COLO668 (cell line): ENCODE measurements at regions not wholly inside any gene's neighbourhood (a gene's known extent, or its start where the extent isn't known, plus 50 kb on each side); places are given as distances from the start of the nearest gene placed in this dataset.
"Not testable (repeated sequence)": the region's sequence is repeated elsewhere in the genome, so short reads cannot be mapped to it uniquely, and the experiment has no call there.

Experiments
- DNase-seq: peaks from one replicate; lab custom pipeline; 2025; ENCODE audit not compliant: unreplicated experiment; lab: John Stamatoyannopoulos, UW

DNA sequence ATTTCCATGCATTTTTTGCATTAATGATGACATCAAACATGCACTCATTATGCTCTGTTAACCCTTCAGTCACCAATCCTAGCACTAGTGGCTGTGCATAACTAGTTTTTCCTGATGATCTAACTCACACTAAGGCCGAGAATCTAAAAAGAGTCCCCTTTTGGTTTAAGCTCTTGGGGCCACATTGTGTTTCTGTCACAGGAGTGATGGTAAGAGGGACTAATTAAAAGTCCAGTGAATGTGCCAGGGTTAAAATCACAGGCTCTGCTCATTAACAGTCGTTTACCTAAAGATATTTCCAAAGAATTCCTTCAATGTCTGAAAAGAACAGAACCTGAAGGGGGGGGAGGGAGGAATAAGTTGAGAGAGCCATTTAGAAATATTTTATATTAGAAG, 359.0 kb upstream of the ANKRD30A start:
- no peak for DNase-seq

DNA sequence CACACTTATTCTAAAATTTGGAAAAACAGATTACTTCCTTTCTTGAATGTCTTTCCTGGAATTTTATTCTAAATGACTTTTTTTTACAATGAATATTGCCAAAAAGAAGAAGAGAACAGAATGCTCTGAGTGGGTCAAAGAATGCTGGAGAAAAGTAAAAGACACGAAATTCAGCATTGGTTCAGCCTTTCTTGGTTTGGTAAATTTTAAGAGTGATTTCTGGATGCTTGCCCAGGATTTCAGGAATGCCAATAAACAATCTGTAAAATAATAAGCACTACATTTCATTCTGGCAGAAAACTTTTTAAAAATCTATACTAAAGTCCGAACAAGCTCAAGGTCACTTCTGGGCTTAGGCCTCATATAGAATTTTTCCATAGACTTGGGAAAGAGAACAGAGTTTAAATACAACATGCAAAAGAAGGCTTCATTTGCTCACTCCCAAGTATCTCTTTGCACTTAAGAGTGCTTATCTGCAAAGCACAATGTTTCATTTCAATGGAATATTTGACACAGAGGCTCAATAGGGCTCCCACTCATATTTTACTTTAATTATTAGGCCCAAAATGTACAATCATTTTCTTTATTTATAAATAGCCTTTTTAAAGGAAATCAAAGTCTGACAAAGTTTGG, 359.5 kb upstream of the ANKRD30A start:
- no peak for DNase-seq

DNA sequence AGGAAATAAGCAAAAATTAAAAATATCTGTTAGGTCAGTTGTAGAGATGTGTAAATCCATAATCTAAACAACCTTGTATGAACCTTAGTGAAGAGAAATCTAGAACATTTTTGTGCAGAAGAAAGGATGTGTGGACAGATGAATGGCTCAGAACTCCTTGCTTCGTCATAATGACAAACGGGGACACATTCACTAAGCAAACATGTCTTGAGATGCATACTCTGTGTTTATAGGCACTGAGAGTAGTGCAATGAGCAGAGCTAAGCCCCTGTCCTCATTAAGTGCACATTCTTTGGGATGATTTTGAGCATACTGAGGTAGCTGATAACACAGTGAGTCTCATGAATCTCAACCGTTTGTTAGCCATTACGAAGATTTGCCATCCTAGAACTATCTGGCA, 360.6 kb upstream of the ANKRD30A start:
- no peak for DNase-seq

DNA sequence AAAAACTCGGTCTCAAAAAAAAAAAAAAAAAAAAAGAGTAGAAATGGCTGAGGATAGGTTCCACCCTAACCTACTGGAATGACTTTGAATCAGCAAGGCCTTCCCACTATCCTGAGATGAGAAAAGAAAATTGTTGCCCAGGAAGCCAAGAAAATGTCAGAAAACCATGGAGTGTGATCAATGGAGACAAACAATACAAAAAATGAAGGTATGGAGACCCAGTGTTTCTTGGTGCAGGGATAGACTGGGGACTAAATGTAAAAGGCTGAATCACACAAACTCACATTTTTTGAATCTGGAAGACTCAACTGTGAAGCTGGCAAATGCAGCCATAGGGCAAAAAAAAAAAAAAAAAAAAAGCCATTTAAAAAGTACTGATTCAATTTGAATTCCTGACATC, 364.3 kb upstream of the ANKRD30A start:
- no peak for DNase-seq

DNA sequence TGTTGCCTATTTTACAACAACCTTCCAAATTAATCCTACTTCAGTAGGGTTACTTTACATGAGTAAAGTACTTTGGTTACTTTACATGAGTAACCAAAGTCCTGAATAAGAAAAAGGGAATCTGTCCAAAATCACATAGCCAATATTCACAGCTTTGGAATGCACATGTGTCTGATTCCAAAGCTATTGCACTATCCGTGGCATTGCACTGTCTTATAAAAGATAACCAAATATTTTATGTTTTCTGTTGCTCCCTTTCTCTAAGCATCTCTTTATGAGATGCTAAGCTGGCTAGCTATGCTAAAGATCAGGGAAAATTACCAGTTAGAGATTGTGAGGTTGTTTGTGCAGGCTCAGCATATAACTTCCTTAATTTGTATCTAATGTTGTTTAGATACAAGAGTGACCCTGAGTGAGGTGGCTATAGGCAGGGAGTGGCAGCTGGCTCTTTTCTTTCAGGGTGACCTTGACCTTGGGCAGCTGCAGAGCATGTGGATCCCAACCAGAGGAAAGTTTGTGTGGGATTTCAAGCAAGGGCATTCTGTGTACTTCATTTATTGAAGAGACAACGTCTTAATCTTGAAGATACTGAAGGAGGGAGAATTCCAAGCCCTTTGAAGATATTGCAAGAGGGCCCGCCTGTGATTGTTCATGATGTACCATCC, 366.1 kb upstream of the ANKRD30A start:
- no peak for DNase-seq

DNA sequence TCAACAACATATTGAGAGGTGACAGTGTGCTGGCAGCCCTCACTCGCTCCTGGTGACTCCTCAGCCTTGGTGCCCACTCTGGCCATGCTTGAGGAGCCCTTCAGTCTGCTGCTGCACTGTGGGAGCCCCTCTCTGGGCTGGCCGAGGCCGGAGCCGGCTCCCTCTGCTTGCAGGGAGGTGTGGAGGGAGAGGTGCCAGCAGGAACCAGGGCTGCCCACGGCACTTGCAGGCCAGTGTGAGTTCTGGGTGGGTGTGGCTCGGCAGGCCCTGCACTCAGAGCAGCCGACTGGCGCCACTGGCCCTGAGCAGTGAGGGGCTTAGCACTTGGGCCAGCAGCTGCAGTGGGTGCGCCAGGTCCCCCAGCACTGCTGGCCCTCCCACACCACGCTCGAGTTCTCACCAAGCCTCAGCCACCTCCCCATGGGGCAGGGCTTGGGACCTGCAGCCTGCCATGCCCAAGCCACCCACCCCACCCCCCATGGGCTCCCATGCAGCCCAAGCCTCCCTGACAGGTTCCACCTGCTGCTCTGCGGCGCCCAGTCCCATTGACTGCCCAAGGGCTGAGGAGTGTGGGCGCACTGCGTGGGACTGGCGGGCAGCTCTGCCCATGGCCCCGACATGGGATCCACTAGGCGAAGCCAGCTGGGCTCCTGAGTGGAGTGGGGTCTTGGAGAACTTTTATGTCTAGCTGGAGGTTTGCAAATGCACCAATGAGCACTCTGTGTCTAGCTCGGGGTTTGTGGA, 377.1 kb upstream of the ANKRD30A start:
- DNase-seq: no peak

DNA sequence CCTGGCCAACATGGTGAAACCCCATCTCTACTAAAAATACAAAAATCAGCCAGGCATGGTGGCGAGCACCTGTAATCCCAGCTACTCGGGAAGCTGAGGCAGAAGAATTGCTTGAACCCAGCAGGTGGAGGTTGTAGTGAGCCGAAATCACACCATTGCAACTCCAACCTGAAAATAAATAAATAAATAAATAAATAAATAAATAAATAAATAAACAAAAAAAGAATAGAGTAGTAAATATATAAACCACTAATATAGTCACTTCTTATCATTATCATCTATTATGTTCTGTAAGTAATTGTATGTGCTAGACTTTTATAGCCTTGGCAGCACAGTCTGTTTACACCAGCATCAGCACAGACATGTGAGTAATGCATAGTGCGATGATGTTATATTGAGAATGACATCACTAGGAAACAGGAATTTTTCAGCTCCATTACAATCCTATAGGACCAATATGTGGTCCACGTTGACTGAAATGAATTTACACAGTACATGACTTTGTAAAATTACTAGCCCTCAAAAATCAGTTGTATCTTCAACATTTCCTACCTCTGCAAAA, 385.4 kb upstream of the ANKRD30A start:
- no peak for DNase-seq

DNA sequence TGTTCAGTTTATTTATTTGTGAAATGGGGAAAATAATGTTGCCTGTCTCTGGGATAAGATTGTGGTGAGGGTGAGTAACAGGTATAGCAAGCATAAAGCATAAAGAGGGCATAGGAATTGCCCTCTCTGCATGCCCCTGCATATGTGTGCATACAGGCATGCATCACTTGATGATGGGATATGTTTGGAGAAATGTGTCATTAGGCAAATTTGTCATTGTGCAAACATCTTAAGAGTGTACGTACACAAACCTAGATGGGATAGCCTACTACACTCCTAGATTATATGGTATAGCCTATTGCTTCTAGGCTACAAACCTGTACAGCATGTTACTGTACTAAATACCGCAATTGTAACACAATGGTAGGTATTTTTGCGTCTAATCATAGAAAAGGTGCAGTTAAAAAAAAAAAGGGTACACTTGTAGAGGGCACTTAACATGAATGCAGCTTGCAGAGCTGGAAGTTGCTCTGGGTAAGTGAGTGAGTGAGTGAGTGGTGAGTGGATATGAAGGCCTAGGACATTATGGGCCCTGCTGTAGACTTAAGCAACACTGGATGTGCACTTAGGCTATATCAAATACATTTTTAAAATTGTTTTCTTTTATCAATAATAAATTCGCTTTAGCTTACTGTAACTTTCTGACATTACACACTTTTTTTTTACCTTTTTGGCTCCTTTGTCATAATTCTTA, 386.5 kb upstream of the ANKRD30A start:
- DNase-seq: no peak

DNA sequence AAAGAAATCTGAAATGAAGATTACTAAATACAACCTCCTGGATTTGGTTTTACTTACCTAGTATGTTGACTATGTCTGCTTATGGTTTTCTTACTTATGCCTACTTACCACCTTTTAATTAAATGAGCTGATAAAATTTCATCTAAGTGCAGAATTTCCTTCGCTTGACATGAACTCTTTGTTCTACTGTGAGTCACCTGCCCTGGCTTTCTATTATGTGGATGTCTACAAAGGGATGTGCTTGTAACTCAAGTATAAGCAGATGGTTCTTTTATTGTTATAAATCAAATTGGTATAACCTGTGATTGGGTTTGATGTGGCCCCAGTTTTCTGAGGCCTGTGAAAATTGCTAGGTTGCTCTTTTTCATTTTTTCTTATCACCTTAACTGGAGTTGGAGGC, 389.1 kb upstream of the ANKRD30A start:
- no peak for DNase-seq

DNA sequence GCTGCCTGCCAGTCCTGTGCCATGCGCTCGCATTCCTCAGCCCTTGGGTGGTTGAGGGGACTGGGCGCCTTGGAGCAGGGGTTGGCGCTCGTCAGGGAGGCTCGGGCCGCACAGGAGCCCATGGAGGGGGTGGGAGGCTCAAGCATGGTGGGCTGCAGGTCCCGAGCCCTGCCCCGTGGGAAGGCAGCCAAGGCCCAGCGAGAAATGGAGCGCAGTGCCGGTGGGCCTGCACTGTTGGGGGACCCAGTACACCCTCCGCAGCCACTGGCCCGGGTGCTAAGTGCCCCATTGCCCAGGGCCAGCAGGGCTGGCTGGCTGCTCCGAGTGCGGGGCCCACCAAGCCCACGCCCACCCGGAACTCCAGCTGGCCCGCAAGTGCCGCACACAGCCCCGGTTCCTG, 390.8 kb upstream of the ANKRD30A start:
- not testable (repeated sequence) for DNase-seq

DNA sequence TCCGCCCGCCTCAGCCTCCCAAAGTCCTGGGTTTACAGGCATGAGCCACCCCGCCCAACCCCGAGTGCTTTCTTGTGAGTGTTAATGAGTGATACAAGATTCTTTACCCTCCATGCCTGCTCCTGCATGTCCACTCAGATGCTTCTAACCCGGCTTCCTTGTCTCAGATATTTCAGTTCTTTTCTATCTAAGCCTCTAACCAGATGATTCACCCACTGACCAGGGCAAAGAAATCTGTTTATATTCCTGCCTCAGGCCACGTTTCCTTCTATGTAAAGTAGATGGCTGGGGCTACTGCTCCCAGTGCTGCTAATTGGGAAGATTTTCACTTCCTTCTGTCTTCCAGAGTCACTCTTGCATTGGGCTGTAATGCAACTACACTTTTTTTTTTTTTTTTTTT, 395.1 kb upstream of the ANKRD30A start:
- DNase-seq: no peak

DNA sequence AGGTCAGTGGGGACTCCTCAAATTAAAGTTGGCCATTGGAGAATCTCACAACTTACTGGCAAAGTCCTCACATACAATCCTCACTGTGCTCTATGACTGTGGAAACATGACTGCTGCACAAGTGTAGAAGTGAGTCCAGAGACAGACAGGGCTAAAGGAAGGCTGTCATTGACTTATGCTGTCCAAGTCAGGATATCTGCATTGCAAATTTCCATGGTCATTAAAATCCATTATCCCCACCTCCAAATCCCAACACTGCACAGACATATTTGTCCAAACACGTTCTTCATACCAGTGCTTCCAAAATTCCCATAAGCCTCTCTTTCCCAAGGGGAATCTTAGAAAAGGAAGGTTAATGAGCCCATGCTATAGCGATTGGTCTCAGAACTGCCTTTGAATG, 396.8 kb upstream of the ANKRD30A start:
- DNase-seq: no peak

DNA sequence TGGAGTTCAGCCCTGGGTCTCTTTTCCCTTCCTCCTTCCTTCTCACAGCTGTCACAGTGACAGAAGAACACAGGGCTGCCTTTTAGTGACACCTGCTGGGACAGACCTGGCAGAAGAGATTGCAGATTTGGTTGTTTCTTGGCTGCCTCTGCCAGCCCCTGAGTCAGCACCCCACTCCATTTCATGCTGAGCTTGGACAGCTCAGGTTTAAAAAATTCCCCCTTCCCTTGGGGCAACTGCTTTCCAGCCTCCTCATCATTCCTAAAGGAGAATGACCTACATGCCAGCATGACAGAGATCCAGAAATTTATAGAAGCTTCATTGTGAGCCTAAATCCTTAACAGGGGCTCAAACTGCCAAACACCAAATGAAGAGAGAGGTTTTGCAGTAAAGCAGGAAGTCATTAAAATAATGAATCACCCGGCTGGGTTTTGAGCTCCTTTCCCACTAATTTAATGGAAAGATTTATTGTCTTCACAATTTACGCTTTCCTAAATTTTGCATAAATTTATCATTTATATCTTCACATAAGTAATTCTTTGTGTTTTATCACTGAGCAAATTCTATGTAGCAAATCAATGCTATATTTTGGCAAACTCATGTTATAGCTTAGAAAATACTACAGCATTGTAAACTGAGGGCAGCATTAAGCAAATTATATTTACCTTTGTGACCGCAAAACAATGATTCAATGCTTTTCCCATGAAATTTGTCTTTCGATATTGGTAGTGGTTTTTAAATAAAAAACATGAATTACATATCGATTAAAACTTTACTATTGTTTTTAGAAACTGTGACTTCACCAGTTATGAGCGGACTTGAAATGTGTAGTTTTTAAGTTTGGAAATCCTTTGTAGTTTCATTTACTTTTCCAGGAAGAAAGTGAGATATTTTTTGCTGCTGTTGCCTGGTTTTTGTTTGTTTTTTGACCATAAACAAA, 399.5 kb upstream of the ANKRD30A start:
- DNase-seq: no peak

DNA sequence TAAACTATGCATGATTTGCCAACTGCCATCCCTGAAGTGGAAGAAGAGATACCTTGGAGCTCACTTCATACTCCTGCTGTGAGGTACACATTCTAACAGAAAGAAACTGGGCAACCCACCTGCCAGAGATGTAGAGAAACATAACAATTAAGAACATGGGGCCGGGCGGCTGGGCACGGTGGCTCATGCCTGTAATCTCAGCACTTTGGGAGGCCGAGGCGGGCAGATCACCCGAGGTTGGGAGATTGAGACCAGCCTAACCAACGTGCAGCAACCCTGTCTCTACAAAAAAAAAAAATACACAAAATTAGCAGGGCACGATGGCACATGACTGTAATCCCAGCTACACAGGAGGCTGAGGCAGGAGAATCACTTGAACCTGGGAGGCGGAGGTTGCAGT, 402.6 kb upstream of the ANKRD30A start:
- no peak for DNase-seq

DNA sequence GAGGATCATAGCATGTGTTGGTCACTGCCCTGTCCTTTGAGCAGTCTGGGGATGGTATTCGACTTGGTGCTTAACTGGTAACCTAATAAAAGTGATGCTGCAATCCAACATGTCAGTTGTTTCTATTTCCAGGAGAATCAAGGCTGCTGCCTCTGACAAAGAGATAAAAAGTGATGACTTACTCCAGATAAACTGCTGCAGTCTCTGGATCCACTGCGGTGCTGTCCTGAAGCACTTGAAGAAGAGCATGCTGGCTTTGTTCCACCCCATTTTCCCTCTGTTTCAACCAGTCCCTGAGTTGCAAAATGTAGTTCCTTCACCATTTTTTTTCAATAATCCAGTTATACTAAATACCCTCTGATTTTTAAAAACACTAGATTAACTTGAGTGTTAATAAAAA, 403.5 kb upstream of the ANKRD30A start:
- no peak for DNase-seq

DNA sequence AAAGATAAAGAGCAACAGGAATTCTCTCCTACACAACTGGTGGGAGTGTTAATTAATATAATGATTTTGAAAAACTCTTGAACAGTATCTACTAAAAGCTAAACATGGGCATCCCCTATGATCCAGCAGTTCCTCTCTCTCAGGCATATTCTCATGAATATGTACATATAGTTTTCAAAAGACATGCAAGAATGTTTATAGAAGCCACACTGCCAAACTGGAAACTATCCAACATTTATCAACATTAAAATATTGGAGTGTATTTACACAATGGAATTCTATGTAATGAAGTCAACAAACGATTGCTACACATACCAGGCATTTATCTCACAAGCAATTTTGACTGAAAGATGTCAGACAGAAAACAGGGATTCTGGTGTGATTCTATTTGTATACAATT, 404.5 kb upstream of the ANKRD30A start:
- DNase-seq: no peak

DNA sequence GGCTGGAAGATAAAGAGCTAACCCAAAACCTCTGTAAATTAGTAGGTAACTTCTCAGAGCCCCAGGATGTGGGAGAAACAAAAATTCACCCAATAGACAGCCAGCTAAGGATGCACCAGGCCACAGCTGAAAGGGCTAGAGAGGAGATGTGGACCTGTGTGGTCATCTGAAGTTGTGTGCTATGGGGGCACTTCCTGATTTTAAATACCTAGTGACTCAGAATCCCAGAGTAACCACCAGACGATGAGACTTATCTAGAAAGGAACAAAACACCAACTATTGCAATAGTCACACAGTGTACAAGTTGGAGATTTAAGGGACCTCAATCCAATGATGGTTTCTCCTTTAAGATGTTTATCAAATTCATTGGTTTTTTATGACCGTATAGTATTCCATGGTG, 408.3 kb upstream of the ANKRD30A start:
- no peak for DNase-seq

DNA sequence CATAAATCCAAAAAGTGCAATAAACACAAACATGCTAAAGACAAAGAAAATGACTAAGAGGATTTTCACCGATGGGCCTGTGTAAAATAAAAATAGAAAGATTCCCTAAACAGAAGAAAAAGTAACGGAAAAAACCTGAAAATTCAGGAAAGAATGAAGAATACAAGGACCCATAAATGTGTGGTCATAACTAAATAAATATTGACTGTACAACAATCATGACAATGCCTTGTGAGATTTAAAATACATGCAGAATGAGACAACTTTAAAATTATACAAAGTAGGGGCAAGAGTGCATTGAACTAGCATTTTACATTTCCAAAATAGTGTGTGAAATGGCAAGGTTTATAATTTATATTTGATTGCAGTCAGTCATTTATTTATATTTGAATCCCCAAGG, 409.1 kb upstream of the ANKRD30A start:
- no peak for DNase-seq

DNA sequence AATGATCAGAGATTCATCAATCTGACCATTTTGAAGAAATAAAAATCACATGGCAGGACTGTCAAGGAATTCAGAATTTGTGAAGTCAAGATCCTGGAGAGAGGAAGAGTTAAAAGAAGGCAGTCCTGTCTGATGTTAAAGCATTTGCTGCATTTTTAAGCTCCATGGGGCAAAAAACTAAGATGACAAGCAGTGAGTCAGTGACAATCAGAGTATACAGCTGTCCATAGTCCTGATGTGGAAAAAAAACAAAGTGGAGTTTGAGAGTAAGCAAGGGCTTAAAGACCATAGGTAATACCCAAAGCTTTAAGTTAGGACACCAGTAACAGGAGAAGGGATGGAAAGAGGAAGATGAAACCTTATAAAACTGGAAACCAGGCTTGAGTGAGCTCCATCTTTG, 412.7 kb upstream of the ANKRD30A start:
- DNase-seq: no peak

DNA sequence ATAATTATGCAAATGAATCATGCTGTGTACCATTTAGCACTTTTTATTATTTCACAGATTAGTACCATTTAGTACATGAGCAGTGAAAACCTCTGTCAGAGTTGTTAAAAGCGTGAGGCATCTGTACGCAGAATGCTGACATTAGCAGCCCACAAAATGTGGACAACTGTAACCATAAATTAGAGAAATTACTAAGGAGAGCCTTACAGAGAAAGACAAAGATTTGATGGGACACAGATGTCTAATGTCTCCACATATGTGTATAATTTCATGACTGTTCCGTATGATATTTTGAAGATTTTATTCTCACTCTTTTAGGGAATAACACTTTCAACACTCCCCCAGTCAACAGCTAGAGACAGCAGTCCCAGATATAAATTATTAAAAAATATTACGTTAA, 414.0 kb upstream of the ANKRD30A start:
- DNase-seq: no peak
